ENCODE measurements at regions not wholly inside any gene's neighbourhood (a gene's known extent, or its start where the extent isn't known, plus 50 kb on each side); places are given as distances from the start of the nearest gene placed in this dataset.
A peak's percentile ranks its signal among the peaks of the same experiment; 100 is the strongest.

DNA sequence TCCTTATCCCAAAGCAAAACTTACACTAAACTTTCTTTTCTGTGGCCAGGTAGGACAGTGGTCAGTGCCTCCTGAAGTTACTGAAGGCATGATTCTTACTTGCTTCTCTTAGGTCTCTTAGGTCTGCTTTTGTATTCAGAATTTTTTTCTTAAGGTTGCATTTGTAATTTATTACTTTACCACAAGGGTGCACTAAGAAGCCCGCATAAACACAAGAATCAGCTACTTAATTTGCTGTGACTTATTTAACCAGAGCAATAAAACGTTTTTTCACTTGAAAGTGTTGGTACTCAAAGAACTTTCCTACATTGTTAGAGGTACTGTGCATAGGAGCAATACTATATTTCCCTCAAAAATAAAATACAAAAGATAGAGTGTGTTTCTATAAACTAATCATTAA, 75.4 kb upstream of the LAMA2 start:
- no peak overlapping the region for H3K27ac ChIP-seq (replicated peaks in 1 of 4)
- intact Hi-C loops (cut with DNase I), result no loop called here
- WGBS, result 17% methylated on average over 2 of the region's 2 CpGs
- no peaks in the 10 kb centered on the region for H3K36me3 ChIP-seq
- TF ChIP-seq POLR2AphosphoS5 (IDR thresholded peaks at IDR 0.05) (no peak), EP300 (IDR thresholded peaks at IDR 0.05) (no peak), POLR2A (IDR thresholded peaks at IDR 0.05; ENCODE audit: low read depth) (no peak)
- TF ChIP-seq, protein P1, sequence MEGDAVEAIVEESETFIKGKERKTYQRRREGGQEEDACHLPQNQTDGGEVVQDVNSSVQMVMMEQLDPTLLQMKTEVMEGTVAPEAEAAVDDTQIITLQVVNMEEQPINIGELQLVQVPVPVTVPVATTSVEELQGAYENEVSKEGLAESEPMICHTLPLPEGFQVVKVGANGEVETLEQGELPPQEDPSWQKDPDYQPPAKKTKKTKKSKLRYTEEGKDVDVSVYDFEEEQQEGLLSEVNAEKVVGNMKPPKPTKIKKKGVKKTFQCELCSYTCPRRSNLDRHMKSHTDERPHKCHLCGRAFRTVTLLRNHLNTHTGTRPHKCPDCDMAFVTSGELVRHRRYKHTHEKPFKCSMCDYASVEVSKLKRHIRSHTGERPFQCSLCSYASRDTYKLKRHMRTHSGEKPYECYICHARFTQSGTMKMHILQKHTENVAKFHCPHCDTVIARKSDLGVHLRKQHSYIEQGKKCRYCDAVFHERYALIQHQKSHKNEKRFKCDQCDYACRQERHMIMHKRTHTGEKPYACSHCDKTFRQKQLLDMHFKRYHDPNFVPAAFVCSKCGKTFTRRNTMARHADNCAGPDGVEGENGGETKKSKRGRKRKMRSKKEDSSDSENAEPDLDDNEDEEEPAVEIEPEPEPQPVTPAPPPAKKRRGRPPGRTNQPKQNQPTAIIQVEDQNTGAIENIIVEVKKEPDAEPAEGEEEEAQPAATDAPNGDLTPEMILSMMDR (IDR thresholded peaks at IDR 0.05), result peak in 2 of 3 experiments; percentile 18 to 39
- H3K4me1 ChIP-seq, result no peaks in the 10 kb centered on the region
- H3K27me3 ChIP-seq, result no peaks in the 10 kb centered on the region
- no peak overlapping the region for H3K4me3 ChIP-seq
- H3K9me3 ChIP-seq, result no peaks in the 10 kb centered on the region
- no peak for DNase-seq (ENCODE audit: extremely low spot score)

DNA sequence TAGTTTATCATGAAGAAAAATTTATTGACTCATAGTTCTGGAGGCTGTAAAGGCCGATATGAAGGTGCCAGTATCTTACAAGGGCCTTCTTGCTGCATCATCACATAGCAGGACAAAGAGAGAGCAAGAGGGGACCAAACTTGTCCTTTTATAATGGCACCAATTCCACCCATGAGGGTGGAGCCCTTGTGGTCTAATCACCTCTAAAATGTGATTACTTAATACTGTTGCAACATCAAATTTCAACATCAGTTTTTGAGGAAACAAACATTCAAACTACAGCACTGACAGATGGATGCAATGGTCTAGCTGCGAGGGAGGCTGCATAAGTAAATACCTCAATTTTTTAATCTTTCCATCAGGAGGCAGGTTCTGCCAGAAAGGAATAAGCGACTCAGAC, 76.7 kb upstream of the LAMA2 start:
- peaks cover 0 to under 1% (median 0%) of the 10 kb centered on the region in 4 donors for H3K9me3 ChIP-seq
- TF ChIP-seq EP300 (IDR thresholded peaks at IDR 0.05) (no peak), POLR2AphosphoS5 (IDR thresholded peaks at IDR 0.05) (peak in 1 of 2 donors; percentile 33)
- TF ChIP-seq, protein P1 (IDR thresholded peaks at IDR 0.05), result no peak
- H3K36me3 ChIP-seq, result no peaks in the 10 kb centered on the region
- no peaks in the 10 kb centered on the region for H3K4me1 ChIP-seq
- DNase-seq (ENCODE audit: extremely low spot score), result no peak
- peak overlapping the region in 1 of 4 donors; percentile 34 for H3K27ac ChIP-seq (replicated peaks in 1 of 4)
- H3K27me3 ChIP-seq, result no peaks in the 10 kb centered on the region
- WGBS, result 63% methylated on average over 3 of the region's 3 CpGs
- intact Hi-C loops (cut with DNase I), result no loop called here
- H3K4me3 ChIP-seq, result no peak overlapping the region

DNA sequence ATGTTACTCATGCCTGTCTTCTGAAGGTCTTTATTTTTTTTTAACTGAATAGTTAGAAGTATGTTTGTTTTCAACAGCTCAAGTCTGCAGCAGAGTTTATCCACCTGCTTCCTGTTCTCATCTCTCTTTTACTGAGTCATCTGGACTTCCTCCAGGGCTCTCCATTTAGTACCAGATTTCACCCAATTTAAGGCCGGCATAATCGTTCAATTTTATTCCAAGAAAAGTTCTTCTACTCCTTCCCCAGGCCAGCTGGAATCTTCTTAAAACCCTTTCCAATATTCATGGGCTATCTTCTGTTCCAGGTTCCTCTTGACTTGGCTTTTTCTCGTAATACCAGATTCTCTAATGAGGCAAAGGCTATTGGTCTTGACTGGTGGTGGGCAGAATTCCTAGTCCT, 79.0 kb upstream of the LAMA2 start:
- 62% methylated on average over 3 of the region's 3 CpGs for WGBS
- no peak for DNase-seq (ENCODE audit: extremely low spot score)
- intact Hi-C loops (cut with DNase I), result no loop called here
- TF ChIP-seq POLR2AphosphoS5 (IDR thresholded peaks at IDR 0.05) (no peak), POLR2A (IDR thresholded peaks at IDR 0.05; ENCODE audit: low read depth) (no peak), EP300 (IDR thresholded peaks at IDR 0.05) (no peak)
- TF ChIP-seq, protein P1 (IDR thresholded peaks at IDR 0.05), result no peak
- Histone ChIP-seq H3K27ac (replicated peaks in 1 of 4) (peak overlapping the region in 1 of 4 donors; percentile 15), H3K36me3 (no peaks in the 10 kb centered on the region), H3K27me3 (no peaks in the 10 kb centered on the region), H3K9me3 (peaks cover 0 to 4% (median 0%) of the 10 kb centered on the region in 4 donors), H3K4me1 (no peaks in the 10 kb centered on the region), H3K4me3 (no peak overlapping the region)

DNA sequence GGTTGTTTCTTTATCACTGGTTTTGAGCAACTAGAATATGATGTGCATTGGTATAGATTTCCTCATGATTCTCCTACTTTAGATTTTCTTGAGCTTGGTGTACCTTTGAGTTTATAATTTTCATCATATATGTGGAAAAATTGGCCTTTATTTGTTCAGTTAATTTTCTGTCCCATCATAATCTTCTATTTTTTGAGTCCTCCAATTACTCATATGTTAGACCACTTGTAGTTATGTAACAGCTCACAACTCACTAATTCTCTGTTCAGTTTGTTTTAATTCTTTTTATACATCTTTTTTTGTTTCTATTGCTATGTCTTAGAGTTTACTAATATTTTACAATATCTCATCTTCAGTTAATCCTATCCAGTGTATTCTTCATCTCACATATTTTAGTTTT, 81.3 kb upstream of the LAMA2 start:
- TF ChIP-seq, protein P1 (IDR thresholded peaks at IDR 0.05), result no peak
- TF ChIP-seq POLR2A (IDR thresholded peaks at IDR 0.05; ENCODE audit: low read depth) (no peak), EP300 (IDR thresholded peaks at IDR 0.05) (no peak), POLR2AphosphoS5 (IDR thresholded peaks at IDR 0.05) (no peak)
- Histone ChIP-seq H3K36me3 (no peaks in the 10 kb centered on the region), H3K9me3 (peaks cover 0 to 4% (median 0%) of the 10 kb centered on the region in 4 donors), H3K4me1 (no peaks in the 10 kb centered on the region), H3K27ac (replicated peaks in 1 of 4) (no peak overlapping the region), H3K4me3 (no peak overlapping the region), H3K27me3 (no peaks in the 10 kb centered on the region)
- intact Hi-C loops (cut with DNase I), result no loop called here
- DNase-seq (ENCODE audit: extremely low spot score), result no peak

DNA sequence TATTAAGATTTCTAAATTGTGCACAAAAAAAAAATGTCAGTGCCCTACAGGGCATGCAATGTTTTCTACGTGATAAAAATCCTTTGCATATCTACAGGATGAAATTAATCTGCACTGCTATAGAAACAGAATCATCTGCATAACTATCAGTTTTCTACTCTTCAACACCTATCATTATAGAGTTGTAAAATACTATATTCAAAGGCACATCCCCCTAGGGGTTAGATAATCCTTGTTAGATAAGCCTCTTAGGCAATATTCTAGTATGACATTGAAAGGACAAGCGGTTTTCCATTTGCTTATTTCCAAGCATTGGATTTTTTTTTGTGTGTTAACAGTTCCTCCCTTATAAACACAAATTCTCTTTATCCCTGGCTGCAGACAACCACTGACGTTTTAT, 98.7 kb upstream of the LAMA2 start:
- intact Hi-C loops (cut with DNase I), result no loop called here
- DNase-seq (ENCODE audit: extremely low spot score), result no peak
- 64% methylated on average over 3 of the region's 3 CpGs for WGBS
- Histone ChIP-seq H3K9me3 (peaks cover 0 to 17% (median 5%) of the 10 kb centered on the region in 4 donors), H3K4me3 (no peak overlapping the region), H3K36me3 (no peaks in the 10 kb centered on the region), H3K27ac (replicated peaks in 1 of 4) (no peak overlapping the region), H3K27me3 (no peaks in the 10 kb centered on the region), H3K4me1 (no peaks in the 10 kb centered on the region)
- TF ChIP-seq POLR2AphosphoS5 (IDR thresholded peaks at IDR 0.05), result no peak
- TF ChIP-seq, protein P1 (IDR thresholded peaks at IDR 0.05), result no peak
- TF ChIP-seq EP300 (IDR thresholded peaks at IDR 0.05), result no peak
- no peak for TF ChIP-seq POLR2A (IDR thresholded peaks at IDR 0.05; ENCODE audit: low read depth)

All from esophagus muscularis mucosa (tissue), 4 donors.